Nucleus accumbens (tissue), 56 donors: ENCODE measurements at regions not wholly inside any gene's neighbourhood (a gene's known extent, or its start where the extent isn't known, plus 50 kb on each side); places are given as distances from the start of the nearest gene placed in this dataset.
"Not testable (repeated sequence)": the region's sequence is repeated elsewhere in the genome, so short reads cannot be mapped to it uniquely, and the experiment has no call there.

ENCODE experiments used
- DNase-seq, 56 donors: peaks; one replicate each; lab custom pipeline; 2025; lab: John Stamatoyannopoulos, UW

DNA sequence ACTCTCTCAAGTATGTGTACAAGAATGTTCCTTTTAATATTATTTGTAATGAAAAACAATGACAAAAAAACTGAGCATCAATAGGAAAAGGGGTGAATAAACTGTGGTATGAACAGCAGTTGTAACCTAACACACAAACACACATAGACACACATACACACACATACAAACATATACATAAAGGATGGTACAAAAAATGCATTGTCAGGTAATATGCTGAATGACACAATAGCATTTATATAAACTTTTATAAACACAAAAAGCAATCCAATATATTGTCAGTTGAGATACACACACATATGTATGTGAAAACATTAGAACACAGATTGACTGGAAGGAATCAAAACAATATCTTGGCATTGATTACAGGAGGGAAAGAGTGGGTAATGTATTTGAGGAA, 227.0 kb upstream of the ISL1 start:
- DNase-seq, result no peak

DNA sequence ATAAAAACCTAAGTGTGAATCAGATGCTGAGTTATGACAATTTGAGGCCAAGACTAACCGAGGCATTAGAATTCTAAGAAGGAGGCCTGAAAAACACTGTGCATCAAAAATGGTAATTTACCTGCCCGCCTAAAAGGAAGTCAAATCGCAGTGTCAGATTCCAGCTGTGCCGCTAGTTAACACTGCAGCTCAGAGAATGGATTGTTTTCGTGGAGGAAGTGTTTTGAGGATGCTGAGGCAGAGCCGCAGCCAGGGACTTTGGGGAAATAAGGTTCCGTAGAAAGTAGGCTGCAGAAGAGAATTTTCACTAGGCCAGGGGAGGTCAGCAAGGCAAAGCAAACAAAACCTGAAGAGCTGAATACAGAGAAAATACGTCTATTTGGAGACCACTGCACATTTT, 226.4 kb upstream of the ISL1 start:
- no peak for DNase-seq

DNA sequence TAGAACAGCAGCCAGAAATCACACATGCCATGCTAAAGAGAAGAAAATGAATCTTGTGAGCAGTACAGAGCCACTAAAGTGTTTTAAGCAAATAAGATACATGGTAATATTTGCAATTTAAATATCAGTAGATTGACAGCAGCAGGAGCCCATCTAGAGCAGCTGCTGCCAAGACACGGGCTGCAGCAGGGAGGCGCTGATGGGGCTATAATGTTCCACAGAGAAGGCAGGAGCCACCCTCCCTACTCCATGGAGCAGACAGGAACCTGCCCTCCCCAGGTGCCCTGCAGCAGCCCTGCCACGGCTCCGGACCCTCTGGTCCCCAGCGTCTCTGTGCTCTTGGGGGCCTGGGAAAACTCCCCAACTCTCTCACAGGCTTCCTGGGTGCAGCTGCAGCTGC, 224.1 kb upstream of the ISL1 start:
- no peak for DNase-seq

DNA sequence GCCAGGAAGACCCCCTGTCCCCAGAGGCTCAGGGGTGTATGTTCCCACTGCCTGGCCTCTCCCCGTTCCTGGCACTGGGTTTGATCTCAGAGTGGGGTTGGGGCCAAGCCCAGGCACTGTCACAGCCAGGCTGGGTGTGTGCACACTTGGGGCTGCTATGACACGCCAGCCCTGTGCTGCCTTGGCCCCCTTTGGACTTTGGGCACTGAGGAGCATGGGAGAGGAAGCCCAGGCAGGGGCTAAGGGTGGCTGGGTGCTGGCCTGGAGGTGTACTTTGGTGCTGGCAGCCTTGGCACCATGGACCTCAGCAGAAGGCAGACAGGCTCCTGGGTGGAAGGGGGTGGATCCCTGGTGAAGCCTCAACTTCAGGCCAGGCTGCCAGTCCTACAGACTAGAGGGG, 223.6 kb upstream of the ISL1 start:
- no peak for DNase-seq

DNA sequence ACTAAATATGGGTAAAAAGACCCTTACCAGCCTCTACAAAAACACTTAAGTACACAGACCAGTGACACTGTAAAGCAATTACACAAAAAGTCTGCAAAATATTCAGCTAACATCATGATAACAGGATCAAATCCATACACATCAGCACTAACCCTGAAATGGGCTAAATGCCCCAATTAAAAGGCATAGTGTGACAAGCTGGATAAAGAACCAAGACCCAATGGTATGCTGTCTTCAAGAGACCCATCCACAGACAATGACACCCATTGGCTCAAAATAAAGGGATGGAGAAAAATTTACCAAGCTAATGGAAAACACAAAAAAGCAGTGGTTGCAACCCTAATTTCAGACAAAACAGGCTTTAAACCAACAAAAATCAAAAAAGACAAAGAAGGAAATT, 221.0 kb upstream of the ISL1 start:
- DNase-seq, result no peak

DNA sequence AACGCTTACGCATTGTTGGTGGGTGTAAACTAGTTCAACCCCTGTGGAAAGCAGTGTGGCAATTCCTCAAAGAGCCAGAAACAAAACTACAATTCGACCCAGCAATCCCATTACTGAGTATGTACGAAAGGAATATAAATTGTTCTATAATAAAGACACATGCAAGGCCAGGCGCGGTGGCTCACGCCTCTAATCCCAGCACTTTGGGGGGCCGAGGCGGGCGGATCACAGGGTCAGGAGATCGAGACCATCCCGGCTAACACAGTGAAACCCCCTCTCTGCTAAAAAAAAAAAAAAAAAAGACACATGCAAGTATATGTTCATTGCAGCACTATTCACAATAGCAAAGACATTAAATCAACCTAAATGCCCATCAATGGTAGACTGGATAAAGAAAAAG, 217.6 kb upstream of the ISL1 start:
- DNase-seq, result not testable (repeated sequence)

DNA sequence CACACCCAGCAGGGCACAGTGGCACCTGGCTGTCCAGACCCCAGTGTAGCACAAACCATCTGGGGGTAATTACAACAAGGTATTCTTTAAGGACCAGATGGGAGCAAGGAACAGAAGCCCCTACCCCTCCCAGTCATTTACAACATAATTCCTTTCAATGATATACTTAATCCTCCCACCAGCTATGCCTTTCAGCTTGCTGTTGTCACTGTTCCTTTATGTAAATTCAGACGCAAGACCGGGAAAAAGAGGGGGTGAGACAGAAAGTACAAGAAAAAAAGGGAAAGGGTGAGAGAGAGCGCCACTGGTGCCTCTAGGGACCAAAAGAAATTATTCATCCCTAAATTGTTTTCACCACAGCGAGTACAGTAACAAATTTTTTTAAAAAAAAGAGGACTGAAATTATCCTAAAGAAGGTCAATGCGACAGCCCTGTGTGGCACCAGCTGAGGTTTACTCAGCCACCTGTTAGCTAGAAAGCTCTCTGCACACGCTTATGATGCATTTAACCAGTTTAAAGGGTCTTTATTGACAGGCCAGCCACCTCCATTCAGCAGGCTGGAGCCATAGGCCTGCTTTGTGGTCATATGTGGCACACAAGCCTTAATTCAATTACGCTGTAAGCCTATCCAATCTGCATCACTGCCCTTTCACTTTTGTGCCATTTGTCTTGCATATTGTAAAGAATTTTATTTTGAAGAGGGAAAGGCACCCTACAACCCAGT, 210.2 kb upstream of the ISL1 start:
- DNase-seq, result no peak

DNA sequence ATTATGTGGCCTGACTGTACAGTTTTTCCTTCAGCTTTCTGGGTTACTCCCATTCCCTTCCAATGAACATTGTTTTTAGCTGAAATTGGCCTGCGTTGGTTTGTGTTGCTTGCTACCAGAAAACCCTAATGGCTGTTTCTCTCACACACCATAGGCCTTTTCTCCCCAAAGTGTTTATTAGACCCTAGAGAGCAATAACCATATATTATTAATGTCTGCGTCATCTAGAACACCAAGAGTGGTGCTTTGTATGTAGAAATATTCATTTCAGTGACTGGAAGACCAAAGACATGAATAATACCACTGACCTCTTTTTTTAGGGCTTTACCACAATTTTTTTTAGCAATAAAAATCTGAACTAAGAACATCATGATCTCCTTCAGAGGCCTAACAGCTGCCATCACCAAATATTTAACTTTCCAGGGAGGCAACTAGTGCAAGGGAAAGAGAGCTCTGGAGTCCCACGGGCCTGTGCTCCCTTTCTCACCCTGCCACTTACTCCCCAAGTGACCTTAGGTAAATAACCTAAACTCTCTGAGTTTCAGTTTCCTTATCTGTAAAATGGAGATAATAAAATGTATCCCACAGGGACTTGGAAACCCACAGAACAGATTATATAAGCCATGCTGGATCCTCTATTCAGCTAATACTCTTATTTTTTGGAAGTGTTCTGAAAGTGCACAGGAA, 201.9 kb upstream of the ISL1 start:
- DNase-seq, result no peak

DNA sequence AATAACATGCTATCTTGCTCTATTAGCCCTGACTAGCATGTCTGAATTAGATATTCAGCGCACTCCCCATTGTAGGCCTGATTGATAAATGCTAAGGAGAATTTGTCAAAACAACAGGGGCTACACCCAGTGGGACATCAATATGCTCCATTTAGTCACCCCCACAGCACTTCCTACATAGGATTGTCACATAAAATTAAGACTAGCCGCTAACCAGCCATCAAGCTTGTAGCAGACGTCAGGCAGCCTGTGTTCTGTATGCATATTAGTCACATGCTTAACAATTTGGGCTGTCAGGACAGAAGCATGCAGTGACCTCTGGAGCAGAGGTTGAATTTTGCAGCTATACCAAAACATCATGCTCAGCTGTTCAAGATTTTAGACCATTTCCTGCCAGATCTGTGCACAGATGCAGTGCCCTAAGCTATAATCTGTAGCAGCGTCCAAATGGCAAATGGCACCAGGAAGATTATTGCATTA, 197.4 kb upstream of the ISL1 start:
- DNase-seq, result no peak

DNA sequence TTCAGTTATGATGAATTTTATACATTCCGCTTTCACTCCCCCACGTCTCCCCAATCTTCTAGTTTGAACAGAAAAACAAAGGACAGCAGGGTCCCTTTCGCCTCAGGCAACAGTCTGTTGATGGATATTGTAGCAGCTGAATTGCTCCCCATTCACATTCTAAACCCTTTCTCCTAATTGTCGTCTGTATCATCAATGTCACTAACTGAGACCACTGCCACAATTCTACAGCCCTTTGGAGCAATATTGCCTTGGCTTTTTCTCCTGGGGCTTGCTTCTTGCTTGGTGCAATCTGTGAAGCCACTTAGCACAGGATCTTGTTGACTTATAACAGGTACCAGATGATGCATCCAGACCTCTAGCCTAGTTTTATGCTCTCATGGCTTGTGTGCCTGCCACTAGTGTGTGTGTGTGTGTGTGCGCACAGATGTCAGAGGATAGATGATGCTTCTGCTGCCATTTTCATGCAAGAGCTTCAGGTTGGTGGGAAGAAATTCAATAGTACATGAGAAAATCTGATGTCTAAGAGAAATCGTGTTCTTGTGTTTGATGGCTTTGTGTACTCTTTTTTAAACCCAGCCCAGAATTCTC, 195.2 kb upstream of the ISL1 start:
- no peak for DNase-seq

DNA sequence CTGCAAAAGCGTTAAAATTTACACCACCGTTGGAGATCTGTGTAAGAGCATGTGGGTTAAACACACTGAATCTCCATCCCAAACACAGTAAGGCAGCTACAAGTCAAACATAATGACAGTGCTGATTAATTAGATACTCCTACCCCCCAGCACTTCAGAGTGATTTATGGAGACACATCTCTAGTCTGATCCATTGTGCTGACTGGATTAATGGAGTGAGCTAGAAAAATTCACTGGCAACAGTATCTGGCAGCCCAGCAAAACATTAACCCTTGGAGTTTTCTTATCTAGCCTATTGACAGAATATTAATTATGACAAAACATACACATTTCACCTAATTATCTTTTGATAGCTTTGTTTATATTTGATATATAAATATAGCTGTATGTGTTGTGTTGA, 188.6 kb upstream of the ISL1 start:
- no peak for DNase-seq

DNA sequence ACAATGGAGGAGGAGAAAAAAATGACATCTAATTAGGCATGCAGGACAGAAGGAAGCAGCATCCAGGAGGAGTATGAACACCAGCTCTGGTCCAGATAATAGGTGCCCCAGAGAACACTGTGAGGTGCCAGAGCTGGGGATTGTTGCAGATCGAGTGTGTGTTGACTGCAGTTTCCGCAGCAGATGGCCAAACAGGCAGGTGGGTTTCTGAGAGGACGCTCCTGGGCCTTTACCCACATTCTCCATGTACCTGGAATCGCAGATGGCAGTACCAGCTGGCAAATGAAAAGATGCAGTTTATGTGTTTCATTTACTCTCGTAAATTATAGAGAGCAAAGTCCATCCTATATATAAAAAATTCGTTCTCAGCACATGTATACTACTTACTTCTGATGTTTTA, 182.2 kb upstream of the ISL1 start:
- no peak for DNase-seq

DNA sequence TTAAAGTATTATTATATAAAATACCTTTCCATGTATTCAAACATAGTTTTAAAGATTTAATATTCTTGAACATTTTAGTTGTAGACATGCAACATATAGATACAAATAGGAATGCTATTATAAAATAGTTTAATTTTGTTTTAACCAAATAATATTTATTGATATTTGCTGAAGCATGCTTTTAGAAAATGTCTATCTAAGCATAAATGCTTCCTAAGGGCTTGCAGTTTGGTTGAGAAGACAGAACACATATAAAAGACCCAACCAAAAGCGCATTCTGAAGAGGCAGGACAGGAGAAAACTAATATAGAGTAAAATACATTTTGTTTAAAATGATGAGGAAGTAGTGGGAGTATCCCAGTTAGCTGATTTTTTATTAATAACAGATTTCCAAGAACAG, 181.5 kb upstream of the ISL1 start:
- DNase-seq, result no peak

DNA sequence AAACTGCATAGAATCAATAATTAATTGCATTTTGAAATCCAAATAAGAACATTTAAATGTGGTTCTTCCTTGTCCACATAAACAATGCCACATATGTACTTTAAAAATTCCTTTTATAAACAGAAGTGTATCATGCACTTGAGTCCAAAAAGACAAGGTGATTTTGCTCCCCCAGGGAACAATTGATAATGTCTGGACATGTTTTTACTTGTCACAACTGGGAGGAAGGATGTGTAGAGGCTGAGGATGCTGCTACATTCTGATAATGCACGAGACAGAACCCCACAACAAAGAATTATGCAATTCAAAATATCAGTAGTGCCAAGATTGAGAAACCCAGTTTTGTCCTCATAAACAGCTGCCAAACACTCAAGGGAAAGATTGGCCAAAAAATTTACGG, 181.1 kb upstream of the ISL1 start:
- DNase-seq, result no peak

DNA sequence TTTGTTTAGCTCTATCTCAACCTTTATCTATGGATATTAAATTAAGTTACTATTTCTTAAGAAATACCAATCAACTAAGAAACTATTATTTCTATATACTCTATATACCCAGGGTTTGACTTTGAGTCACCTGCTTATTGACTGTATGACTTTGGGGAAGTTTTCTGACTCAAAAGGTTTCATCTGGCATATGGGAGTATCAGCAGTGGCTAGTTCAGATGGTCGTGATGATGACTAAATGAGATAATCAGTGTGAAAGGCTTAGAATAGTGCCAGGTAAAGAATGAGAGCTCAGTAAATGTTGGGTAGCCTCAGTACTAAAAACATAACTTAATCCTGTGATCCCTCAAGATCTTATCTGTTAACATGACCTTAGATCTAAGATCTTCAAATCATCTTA, 179.7 kb upstream of the ISL1 start:
- DNase-seq, result no peak

DNA sequence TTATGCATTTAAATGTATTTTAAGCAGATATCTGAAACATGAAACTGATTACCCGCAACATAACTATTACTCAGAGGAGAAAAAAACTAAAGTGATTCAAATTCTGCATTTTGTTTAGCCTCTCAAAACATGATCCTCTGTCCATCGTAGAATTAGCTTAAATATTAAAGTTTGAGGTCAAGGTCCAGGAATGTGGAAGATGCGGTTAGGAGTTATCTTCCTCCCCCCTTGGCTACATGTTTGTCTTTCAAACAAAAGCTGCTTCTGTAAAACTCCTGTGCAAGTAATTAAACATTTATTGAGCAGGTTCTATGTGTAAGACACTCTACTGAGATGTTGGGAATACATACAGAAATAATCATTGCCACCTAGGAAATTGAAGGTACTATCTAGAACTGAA, 175.0 kb upstream of the ISL1 start:
- no peak for DNase-seq

DNA sequence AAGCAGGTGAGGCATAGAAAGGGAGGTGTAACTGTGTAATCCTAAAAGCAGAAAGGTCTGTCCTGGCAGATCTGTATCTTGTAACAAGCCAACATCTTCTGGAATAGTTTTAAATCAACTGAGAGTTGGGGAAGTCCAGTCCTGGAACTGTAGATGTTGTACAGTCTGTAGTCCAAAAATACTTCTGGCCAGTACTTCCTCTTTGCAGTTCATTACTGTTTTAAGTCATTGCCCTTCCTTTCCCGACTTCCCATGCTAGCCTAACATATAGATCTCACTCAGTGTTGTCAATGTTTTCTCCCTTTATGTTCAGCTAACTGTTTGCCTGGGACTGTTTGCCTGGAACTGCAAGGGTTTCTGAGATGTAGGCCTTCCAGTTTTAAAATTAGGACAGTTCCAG, 168.5 kb upstream of the ISL1 start:
- no peak for DNase-seq

DNA sequence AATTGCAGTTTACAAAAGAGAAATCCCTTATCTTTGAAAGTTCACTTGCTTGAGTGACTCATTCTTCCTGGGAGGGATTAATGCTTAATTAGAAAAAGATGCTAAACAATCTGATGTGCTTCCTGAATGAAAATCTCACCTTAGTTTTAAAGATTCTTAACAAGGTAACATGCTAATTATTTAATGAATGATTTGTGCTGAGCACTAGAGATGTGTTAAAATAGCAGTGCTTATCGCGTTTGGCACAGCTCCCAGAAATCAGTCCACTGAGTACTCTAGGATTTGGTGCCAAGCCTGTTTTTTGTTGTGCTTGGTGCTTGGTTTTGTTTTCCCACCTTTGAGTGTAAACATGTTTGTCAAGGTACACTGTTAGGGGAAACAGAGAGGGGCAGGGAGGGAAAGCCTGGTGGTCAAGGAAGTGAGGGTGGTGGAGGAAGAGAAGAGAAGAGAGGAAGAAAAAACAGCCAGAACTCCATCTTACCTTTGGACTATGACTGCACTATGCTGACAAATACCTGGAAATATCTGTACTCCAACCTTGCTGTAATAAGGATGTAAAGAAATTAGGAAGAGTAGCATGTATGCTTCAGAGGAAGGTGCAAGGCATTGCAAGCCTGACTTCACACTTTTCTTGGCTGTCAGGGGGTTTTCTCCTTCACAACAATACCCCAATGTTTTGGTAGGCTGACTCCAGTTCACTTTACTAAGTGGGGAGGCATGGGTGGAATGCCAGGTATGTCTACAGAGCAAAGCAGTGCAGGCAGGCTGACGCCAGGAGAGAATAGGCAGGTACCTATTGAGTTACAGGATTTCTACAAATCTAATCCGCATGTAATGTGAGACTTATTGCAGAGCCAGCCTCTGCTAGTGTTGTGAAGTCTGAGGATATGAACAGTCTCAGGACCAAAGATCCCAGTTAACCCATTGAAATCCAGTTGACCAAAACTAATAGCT, 157.2 kb upstream of the ISL1 start:
- DNase-seq, result no peak

DNA sequence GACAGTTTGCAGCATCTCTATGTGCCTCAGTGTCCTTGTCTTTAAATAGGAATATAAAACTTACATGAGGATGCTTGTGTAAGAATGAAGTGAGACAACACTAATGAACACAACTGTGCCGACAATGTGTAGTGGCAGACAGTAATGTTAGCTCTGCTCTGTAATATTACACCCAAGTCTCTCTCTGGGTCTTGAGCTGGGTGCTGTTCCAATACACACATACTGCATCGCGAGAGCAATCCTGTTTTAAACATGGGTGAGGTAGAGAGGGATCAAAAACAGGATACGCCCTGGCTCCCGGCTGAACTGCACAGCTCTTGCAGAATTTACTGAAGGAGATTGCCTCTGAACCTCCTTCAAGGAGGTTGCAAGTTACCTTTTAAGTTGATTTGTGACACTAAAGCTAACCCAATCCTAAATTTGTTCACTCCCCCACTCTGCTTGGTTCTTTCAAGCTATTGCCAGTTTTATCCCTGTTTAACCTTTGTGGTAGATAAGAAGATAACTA, 155.2 kb upstream of the ISL1 start:
- no peak for DNase-seq

DNA sequence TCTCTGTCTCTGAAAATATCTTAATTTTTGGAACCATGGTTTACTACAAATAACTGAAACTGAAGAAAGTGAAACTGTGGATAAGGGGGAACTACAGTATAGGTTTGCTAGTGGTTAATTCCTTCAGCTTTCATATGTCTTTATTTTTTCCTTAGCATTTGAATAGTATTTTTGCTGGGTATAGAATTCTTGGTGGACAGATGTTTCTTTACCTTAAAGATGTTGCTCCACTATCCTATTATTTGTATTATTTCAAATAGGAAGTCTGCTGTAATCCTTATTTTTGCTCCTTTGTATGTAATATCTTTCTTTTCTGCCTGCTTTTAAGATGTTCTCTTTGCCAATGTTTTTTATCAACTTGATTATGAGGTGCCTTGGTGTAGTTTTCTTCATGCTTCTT, 152.9 kb upstream of the ISL1 start:
- DNase-seq, result no peak

DNA sequence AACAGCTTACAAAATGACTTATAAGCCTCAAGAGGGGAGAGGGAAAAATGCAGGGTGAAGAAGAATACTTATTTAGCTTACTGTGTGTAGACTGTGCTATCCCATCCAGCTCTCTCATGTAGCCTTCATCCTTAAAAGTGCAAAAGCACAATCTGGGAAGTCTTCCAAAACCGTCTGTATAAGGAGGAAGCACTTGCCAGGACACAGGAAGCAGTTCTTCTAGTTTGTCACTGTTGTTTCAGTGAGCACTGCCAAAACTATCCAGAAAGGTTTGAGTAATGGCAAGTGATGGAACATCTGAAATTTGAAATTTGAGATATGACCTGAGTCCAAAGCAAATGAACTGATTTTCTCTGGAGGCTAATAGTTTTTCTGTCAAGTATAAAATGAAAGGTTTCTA, 140.8 kb upstream of the ISL1 start:
- no peak for DNase-seq
